ENCODE measurements at regions not wholly inside any gene's neighbourhood (a gene's known extent, or its start where the extent isn't known, plus 50 kb on each side); places are given as distances from the start of the nearest gene placed in this dataset.

DNA sequence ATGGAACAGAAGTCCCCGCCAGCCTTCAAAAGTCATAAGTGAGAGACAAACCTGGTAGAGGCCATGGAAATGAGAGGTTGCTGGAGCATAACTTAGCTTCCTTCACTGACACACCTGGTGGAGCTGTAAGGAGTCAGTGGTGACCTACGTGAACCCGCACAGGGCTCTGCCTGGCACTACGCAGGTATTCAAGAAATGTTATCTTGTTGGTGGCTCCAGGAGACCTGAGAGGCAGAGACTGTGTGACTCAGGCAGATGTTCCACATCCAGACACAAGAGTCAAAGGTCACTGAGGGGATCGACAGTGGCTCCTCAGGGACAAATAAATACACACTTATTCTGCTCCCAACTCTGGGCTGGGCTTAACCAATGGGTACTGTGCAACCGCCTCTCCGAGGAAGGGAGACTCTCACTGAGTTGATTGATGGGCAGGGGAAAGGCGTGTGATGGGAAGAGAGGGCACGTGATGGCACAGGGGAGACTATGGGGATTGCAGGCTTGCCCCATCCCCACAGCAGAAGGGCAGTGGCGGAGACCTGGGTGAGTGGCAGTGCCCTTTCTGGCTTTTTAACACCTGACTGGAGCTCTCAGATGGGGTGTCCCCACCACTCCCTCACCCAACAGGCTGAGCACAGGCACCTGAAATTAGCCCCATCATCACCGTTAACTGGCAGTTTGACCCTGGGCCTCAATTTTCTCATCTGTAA is 111.7 kb upstream of the SMAD3 start:
- TF ChIP-seq, protein P1, sequence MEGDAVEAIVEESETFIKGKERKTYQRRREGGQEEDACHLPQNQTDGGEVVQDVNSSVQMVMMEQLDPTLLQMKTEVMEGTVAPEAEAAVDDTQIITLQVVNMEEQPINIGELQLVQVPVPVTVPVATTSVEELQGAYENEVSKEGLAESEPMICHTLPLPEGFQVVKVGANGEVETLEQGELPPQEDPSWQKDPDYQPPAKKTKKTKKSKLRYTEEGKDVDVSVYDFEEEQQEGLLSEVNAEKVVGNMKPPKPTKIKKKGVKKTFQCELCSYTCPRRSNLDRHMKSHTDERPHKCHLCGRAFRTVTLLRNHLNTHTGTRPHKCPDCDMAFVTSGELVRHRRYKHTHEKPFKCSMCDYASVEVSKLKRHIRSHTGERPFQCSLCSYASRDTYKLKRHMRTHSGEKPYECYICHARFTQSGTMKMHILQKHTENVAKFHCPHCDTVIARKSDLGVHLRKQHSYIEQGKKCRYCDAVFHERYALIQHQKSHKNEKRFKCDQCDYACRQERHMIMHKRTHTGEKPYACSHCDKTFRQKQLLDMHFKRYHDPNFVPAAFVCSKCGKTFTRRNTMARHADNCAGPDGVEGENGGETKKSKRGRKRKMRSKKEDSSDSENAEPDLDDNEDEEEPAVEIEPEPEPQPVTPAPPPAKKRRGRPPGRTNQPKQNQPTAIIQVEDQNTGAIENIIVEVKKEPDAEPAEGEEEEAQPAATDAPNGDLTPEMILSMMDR (IDR thresholded peaks at IDR 0.05), result no peak
- TF ChIP-seq POLR2A (IDR thresholded peaks at IDR 0.05), result no peak

Data from body of pancreas (tissue), 4 donors.